Activated T-helper 17 cell treated with anti-CD3 and anti-CD28 coated beads, Interleukin-2, amount 50 U/mL, for 72 hours (primary cell): ENCODE measurements at regions not wholly inside any gene's neighbourhood (a gene's known extent, or its start where the extent isn't known, plus 50 kb on each side); places are given as distances from the start of the nearest gene placed in this dataset.
"Not testable (repeated sequence)": the region's sequence is repeated elsewhere in the genome, so short reads cannot be mapped to it uniquely, and the experiment has no call there.

Experiments used
- ATAC-seq: fragments of 150-1000 bp; cut with Tn5 transposase; replicated peaks from 2 replicates; pipeline ENCODE4 v1.10.0; 2021; ENCODE audit warnings: mild to moderate bottlenecking, moderate library complexity
- H3K27ac Mint-ChIP-seq: one replicate; pipeline ENCODE4 v1.8.0; 2022; ENCODE audit warnings: mixed read lengths
- H3K27me3 Mint-ChIP-seq: one replicate; pipeline ENCODE4 v1.8.0; 2022; ENCODE audit warnings: mixed read lengths
- H3K36me3 Mint-ChIP-seq: one replicate; pipeline ENCODE4 v1.8.0; 2022; ENCODE audit warnings: low read depth, mild to moderate bottlenecking, mixed read lengths
- H3K4me1 Mint-ChIP-seq: one replicate; pipeline ENCODE4 v1.8.0; 2022; ENCODE audit warnings: mixed read lengths
- H3K4me3 Mint-ChIP-seq: one replicate; pipeline ENCODE4 v1.8.0; 2022; ENCODE audit warnings: mild to moderate bottlenecking, mixed read lengths
- H3K9me3 Mint-ChIP-seq: one replicate; pipeline ENCODE4 v1.8.0; 2022; ENCODE audit warnings: mixed read lengths

- Mint-ChIP-seq H3K36me3 (no peaks in the 10 kb centered on the region), H3K9me3 (no peaks in the 10 kb centered on the region), H3K4me3 (no peak overlapping the region), H3K4me1 (no peaks in the 10 kb centered on the region), H3K27ac (no peak overlapping the region), H3K27me3 (peaks cover 24% of the 10 kb centered on the region)
- no peak for ATAC-seq
Observed at GRCh38 chr1:221532071-221532773, 209.7 kb downstream of the DUSP10 start.

- H3K27ac Mint-ChIP-seq, result no peak overlapping the region
Observed at GRCh38 chr1:221541296-221541695, 200.6 kb downstream of the DUSP10 start.

GRCh38 chr1:221543529-221544120, 198.3 kb downstream of the DUSP10 start:
- H3K4me3 Mint-ChIP-seq, result no peak overlapping the region
- H3K4me1 Mint-ChIP-seq, result no peaks in the 10 kb centered on the region
- H3K27ac Mint-ChIP-seq, result no peak overlapping the region
- no peak for ATAC-seq
- H3K9me3 Mint-ChIP-seq, result no peaks in the 10 kb centered on the region
- no peaks in the 10 kb centered on the region for H3K36me3 Mint-ChIP-seq
- peaks cover 8% of the 10 kb centered on the region for H3K27me3 Mint-ChIP-seq

More at GRCh38 chr1:221541296-221541695, 200.6 kb downstream of the DUSP10 start:
- H3K4me3 Mint-ChIP-seq, result no peak overlapping the region
- H3K36me3 Mint-ChIP-seq, result no peaks in the 10 kb centered on the region
- H3K27me3 Mint-ChIP-seq, result peaks cover 22% of the 10 kb centered on the region
- H3K9me3 Mint-ChIP-seq, result no peaks in the 10 kb centered on the region
- ATAC-seq, result no peak
- no peaks in the 10 kb centered on the region for H3K4me1 Mint-ChIP-seq

GRCh38 chr1:221548942-221549341, 192.9 kb downstream of the DUSP10 start:
- H3K9me3 Mint-ChIP-seq, result no peaks in the 10 kb centered on the region
- H3K36me3 Mint-ChIP-seq, result no peaks in the 10 kb centered on the region
- H3K27me3 Mint-ChIP-seq, result no peaks in the 10 kb centered on the region
- H3K4me3 Mint-ChIP-seq, result no peak overlapping the region
- no peaks in the 10 kb centered on the region for H3K4me1 Mint-ChIP-seq
- H3K27ac Mint-ChIP-seq, result no peak overlapping the region
- ATAC-seq, result no peak

GRCh38 chr1:221549815-221550214, 192.1 kb downstream of the DUSP10 start:
- Mint-ChIP-seq H3K27me3 (no peaks in the 10 kb centered on the region), H3K4me3 (no peak overlapping the region), H3K9me3 (no peaks in the 10 kb centered on the region), H3K36me3 (no peaks in the 10 kb centered on the region), H3K4me1 (no peaks in the 10 kb centered on the region), H3K27ac (no peak overlapping the region)
- ATAC-seq, result no peak

GRCh38 chr1:221552792-221553191, 189.1 kb downstream of the DUSP10 start:
- H3K27ac Mint-ChIP-seq, H3K4me1 Mint-ChIP-seq, ATAC-seq, H3K4me3 Mint-ChIP-seq, H3K36me3 Mint-ChIP-seq, H3K27me3 Mint-ChIP-seq, H3K9me3 Mint-ChIP-seq: not testable (repeated sequence)

GRCh38 chr1:221555689-221556433, 186.0 kb downstream of the DUSP10 start:
- H3K27me3 Mint-ChIP-seq, result peaks cover 4% of the 10 kb centered on the region
- H3K27ac Mint-ChIP-seq, result no peak overlapping the region
- no peak for ATAC-seq
- no peaks in the 10 kb centered on the region for H3K9me3 Mint-ChIP-seq
- H3K4me1 Mint-ChIP-seq, result no peaks in the 10 kb centered on the region
- no peaks in the 10 kb centered on the region for H3K36me3 Mint-ChIP-seq
- H3K4me3 Mint-ChIP-seq, result no peak overlapping the region

GRCh38 chr1:221556435-221556834, 185.5 kb downstream of the DUSP10 start:
- Mint-ChIP-seq H3K36me3 (no peaks in the 10 kb centered on the region), H3K9me3 (no peaks in the 10 kb centered on the region), H3K27ac (no peak overlapping the region), H3K27me3 (peaks cover 4% of the 10 kb centered on the region), H3K4me1 (no peaks in the 10 kb centered on the region), H3K4me3 (no peak overlapping the region)
- no peak for ATAC-seq

GRCh38 chr1:221557013-221557412, 184.9 kb downstream of the DUSP10 start:
- H3K9me3 Mint-ChIP-seq, result no peaks in the 10 kb centered on the region
- H3K4me1 Mint-ChIP-seq, result no peaks in the 10 kb centered on the region
- no peak overlapping the region for H3K4me3 Mint-ChIP-seq
- ATAC-seq, result no peak
- H3K36me3 Mint-ChIP-seq, result no peaks in the 10 kb centered on the region
- H3K27ac Mint-ChIP-seq, result no peak overlapping the region
- peaks cover 4% of the 10 kb centered on the region for H3K27me3 Mint-ChIP-seq

GRCh38 chr1:221558396-221558795, 183.5 kb downstream of the DUSP10 start:
- no peaks in the 10 kb centered on the region for H3K9me3 Mint-ChIP-seq
- H3K27ac Mint-ChIP-seq, result no peak overlapping the region
- no peaks in the 10 kb centered on the region for H3K4me1 Mint-ChIP-seq
- H3K27me3 Mint-ChIP-seq, result peaks cover 4% of the 10 kb centered on the region
- ATAC-seq, result no peak
- H3K36me3 Mint-ChIP-seq, result no peaks in the 10 kb centered on the region
- H3K4me3 Mint-ChIP-seq, result no peak overlapping the region

GRCh38 chr1:221559911-221560310, 182.0 kb downstream of the DUSP10 start:
- H3K4me3 Mint-ChIP-seq, result no peak overlapping the region
- H3K4me1 Mint-ChIP-seq, result no peaks in the 10 kb centered on the region
- H3K9me3 Mint-ChIP-seq, result no peaks in the 10 kb centered on the region
- no peak overlapping the region for H3K27ac Mint-ChIP-seq
- H3K27me3 Mint-ChIP-seq, result peaks cover 4% of the 10 kb centered on the region
- H3K36me3 Mint-ChIP-seq, result no peaks in the 10 kb centered on the region
- ATAC-seq, result no peak

- no peak for ATAC-seq
- Mint-ChIP-seq H3K9me3 (no peaks in the 10 kb centered on the region), H3K36me3 (no peaks in the 10 kb centered on the region), H3K4me3 (no peak overlapping the region), H3K27me3 (no peaks in the 10 kb centered on the region), H3K27ac (no peak overlapping the region), H3K4me1 (no peaks in the 10 kb centered on the region)
Observed at GRCh38 chr1:221562542-221563475, 179.1 kb downstream of the DUSP10 start.

GRCh38 chr1:221563476-221563921, 178.4 kb downstream of the DUSP10 start:
- Mint-ChIP-seq H3K4me1 (no peaks in the 10 kb centered on the region), H3K4me3 (no peak overlapping the region), H3K27ac (no peak overlapping the region), H3K36me3 (no peaks in the 10 kb centered on the region), H3K27me3 (no peaks in the 10 kb centered on the region), H3K9me3 (no peaks in the 10 kb centered on the region)
- no peak for ATAC-seq

- no peak overlapping the region for H3K27ac Mint-ChIP-seq
Observed at GRCh38 chr1:221564891-221565290, 177.0 kb downstream of the DUSP10 start.

More at GRCh38 chr1:221564891-221565290, 177.0 kb downstream of the DUSP10 start:
- no peaks in the 10 kb centered on the region for H3K9me3 Mint-ChIP-seq
- no peaks in the 10 kb centered on the region for H3K36me3 Mint-ChIP-seq
- no peaks in the 10 kb centered on the region for H3K27me3 Mint-ChIP-seq
- no peak overlapping the region for H3K4me3 Mint-ChIP-seq
- no peak for ATAC-seq
- H3K4me1 Mint-ChIP-seq, result no peaks in the 10 kb centered on the region
